GM12878 (cell line): ENCODE measurements at regions not wholly inside any gene's neighbourhood (a gene's known extent, or its start where the extent isn't known, plus 50 kb on each side); places are given as distances from the start of the nearest gene placed in this dataset.

Experiments used
- CBX5 ChIP-seq: sonication (generic); IDR thresholded peaks from 2 replicates; pipeline ENCODE4 v1.6.1; 2016; ENCODE audit warnings: low read depth, moderate library complexity, mild to moderate bottlenecking, inconsistent platforms
- CTCF ChIP-seq, 3 experiments: IDR thresholded peaks in 2 of 3; conservative IDR thresholded peaks in 1 of 3; 2 replicates each; pipeline ENCODE4 v1.5.1; 2011; ENCODE audit warnings: low read depth in 3 of 3, low read length in 3 of 3, mild to moderate bottlenecking in 3 of 3, control low read depth in 2 of 3, moderate library complexity in 2 of 3, inconsistent platforms in 1 of 3, mixed read lengths in 1 of 3; ENCODE audit not compliant: control insufficient read depth in 2 of 3, insufficient read depth in 1 of 3; ENCODE audit errors: extremely low read depth in 1 of 3
- NFXL1 ChIP-seq: fragments of 450-650 bp; IDR thresholded peaks from 2 replicates; pipeline ENCODE4 v1.6.1; 2017; ENCODE audit warnings: antibody characterized with exemption, mild to moderate bottlenecking, borderline replicate concordance
- NR2C2 ChIP-seq: IDR thresholded peaks from 2 replicates; pipeline ENCODE4 v1.6.1; 2011; ENCODE audit warnings: borderline replicate concordance, low read depth; ENCODE audit not compliant: control insufficient read depth, insufficient read length
- NRF1 ChIP-seq: conservative IDR thresholded peaks from 2 replicates; pipeline ENCODE4 v1.6.1; 2011; ENCODE audit warnings: mild to moderate bottlenecking, low read depth, low read length, improper control_type of control experiment
- POLR2A ChIP-seq: IDR thresholded peaks from 2 replicates; pipeline ENCODE4 v1.6.1; 2011; ENCODE audit warnings: low read depth, mild to moderate bottlenecking, low read length
- POLR2AphosphoS5 ChIP-seq: IDR thresholded peaks from 2 replicates; pipeline ENCODE4 v1.6.1; 2011; ENCODE audit warnings: mild to moderate bottlenecking, low read length, inconsistent platforms
- REST ChIP-seq: IDR thresholded peaks from 2 replicates; pipeline ENCODE4 v1.6.1; 2012; ENCODE audit warnings: mild to moderate bottlenecking, low read depth, low read length
- SP1 ChIP-seq: IDR thresholded peaks from one replicate; pipeline ENCODE4 v1.6.1; 2011; ENCODE audit warnings: low read depth, low read length
- SREBF1 ChIP-seq: IDR thresholded peaks from 2 replicates; pipeline ENCODE4 v1.6.1; 2012; ENCODE audit warnings: mild to moderate bottlenecking, low read length
- SRF ChIP-seq, 2 experiments: IDR thresholded peaks; 2 replicates each; pipeline ENCODE4 v1.6.1; 2011; ENCODE audit warnings: low read depth in 2 of 2, low read length in 2 of 2, mild to moderate bottlenecking in 1 of 2, moderate library complexity in 1 of 2
- TAF1 ChIP-seq: IDR thresholded peaks from 2 replicates; pipeline ENCODE4 v1.6.1; 2011; ENCODE audit warnings: mild to moderate bottlenecking, low read depth, low read length, borderline replicate concordance

GRCh38 chr5:58318468-58318867, 141.4 kb downstream of the PLK2 start:
- TF ChIP-seq POLR2AphosphoS5 = no peak
- no peak for TF ChIP-seq REST
- TF ChIP-seq NFXL1 = no peak
- TF ChIP-seq SREBF1 = no peak
- TF ChIP-seq TAF1 = no peak
- no peak for TF ChIP-seq CTCF (IDR thresholded peaks at IDR 0.05 in 2 of 3, conservative IDR thresholded peaks at IDR 0.05 in 1 of 3; ENCODE audit: control insufficient read depth in 2 of 3, extremely low read depth in 1 of 3, insufficient read depth in 1 of 3, low read depth in 3 of 3, low read length in 3 of 3)
- no peak for TF ChIP-seq POLR2A
- no peak for TF ChIP-seq SRF (IDR thresholded peaks at IDR 0.05; ENCODE audit: low read depth in 2 of 2, low read length in 2 of 2)
- no peak for TF ChIP-seq CBX5
- TF ChIP-seq NR2C2 = no peak
- TF ChIP-seq SP1 = no peak
- TF ChIP-seq NRF1 = no peak
